Gastroesophageal sphincter (tissue), 4 donors: ENCODE measurements at regions not wholly inside any gene's neighbourhood (a gene's known extent, or its start where the extent isn't known, plus 50 kb on each side); places are given as distances from the start of the nearest gene placed in this dataset.

Experiments used
- ATAC-seq: fragments of 150-250 bp; one replicate; pipeline ENCODE4 v1.9.1; 2016; ENCODE audit warnings: mild to moderate bottlenecking, moderate library complexity
- H3K27ac ChIP-seq, 4 donors: fragments of 200-600 bp; sonication (generic) in 3 of 4; 1 replicate in 3 of 4; 2 replicates in 1 of 4; pipeline ENCODE4 v1.5.1; 2016 to 2019
- H3K27me3 ChIP-seq: fragments of 200-600 bp; sonication (generic); one replicate; pipeline ENCODE4 v1.5.1; 2019
- H3K36me3 ChIP-seq, 2 donors: fragments of 200-600 bp; sonication (generic); one replicate each; pipeline ENCODE4 v1.5.1; 2019; ENCODE audit warnings: control low read depth in 1 of 2
- H3K4me1 ChIP-seq, 3 donors: fragments of 200-600 bp; sonication (generic); 1 replicate in 2 of 3; 2 replicates in 1 of 3; pipeline ENCODE4 v1.5.1; 2016 to 2019; ENCODE audit warnings: control low read depth in 2 of 3
- H3K4me3 ChIP-seq, 2 donors: fragments of 200-600 bp; sonication (generic); one replicate each; pipeline ENCODE4 v1.5.1; 2019; ENCODE audit warnings: mild to moderate bottlenecking in 1 of 2, moderate library complexity in 1 of 2
- H3K9me3 ChIP-seq, 3 donors: fragments of 200-600 bp; sonication (generic); one replicate each; pipeline ENCODE4 v1.5.1; 2017 to 2019; ENCODE audit warnings: control low read depth in 2 of 3
- CTCF ChIP-seq, 4 experiments: fragments of 200-600 bp in 2 of 4; fragments of 450-650 bp in 2 of 4; sonication (generic) in 1 of 4; IDR thresholded peaks; one replicate each; pipeline ENCODE4 v1.5.1; 2017 to 2019; ENCODE audit warnings: antibody characterized with exemption in 4 of 4, mild to moderate bottlenecking in 2 of 4, moderate library complexity in 2 of 4
- EP300 ChIP-seq: sonication (generic); formaldehyde crosslinking; IDR thresholded peaks from one replicate; pipeline ENCODE4 v1.6.1; 2017; ENCODE audit warnings: antibody characterized with exemption, mild to moderate bottlenecking
- POLR2A ChIP-seq, 2 donors: fragments of 450-650 bp; IDR thresholded peaks; one replicate each; pipeline ENCODE4 v1.6.1; 2017; ENCODE audit warnings: antibody characterized with exemption in 2 of 2, mild to moderate bottlenecking in 2 of 2, moderate library complexity in 1 of 2
- POLR2AphosphoS5 ChIP-seq: sonication (generic); formaldehyde crosslinking; IDR thresholded peaks from one replicate; pipeline ENCODE4 v1.6.1; 2017; ENCODE audit warnings: antibody characterized with exemption
- WGBS, 2 donors: methylation state at CpG; one replicate each; pipeline ENCODE4 v1.1.5; 2018; ENCODE audit warnings: low coverage in 1 of 2; 5-methylcytosine and 5-hydroxymethylcytosine counted together

- 93 to 100% methylated on average over 1 to 3 of the region's 3 CpGs for WGBS, 2 donors
- H3K4me3 ChIP-seq = no peak overlapping the region
- H3K27me3 ChIP-seq = no peaks in the 10 kb centered on the region
- H3K36me3 ChIP-seq = no peaks in the 10 kb centered on the region
- no peak overlapping the region for H3K27ac ChIP-seq
- ATAC-seq = peak; percentile 6
- H3K4me1 ChIP-seq = no peaks in the 10 kb centered on the region
- TF ChIP-seq POLR2AphosphoS5 (no peak), POLR2A (IDR thresholded peaks at IDR 0.05) (no peak), EP300 (no peak), CTCF (IDR thresholded peaks at IDR 0.05) (no peak)
- H3K9me3 ChIP-seq = peaks cover 0 to 5% (median 0%) of the 10 kb centered on the region in 3 donors
Measured at GRCh38 chr5:74394528-74394915, 246.0 kb downstream of the ENC1 start.

- no peaks in the 10 kb centered on the region for H3K36me3 ChIP-seq
- H3K27ac ChIP-seq = no peak overlapping the region
- no peaks in the 10 kb centered on the region for H3K4me1 ChIP-seq
- ATAC-seq = no peak
- TF ChIP-seq EP300 (no peak), POLR2AphosphoS5 (no peak), POLR2A (IDR thresholded peaks at IDR 0.05) (no peak), CTCF (IDR thresholded peaks at IDR 0.05) (no peak)
- no peak overlapping the region for H3K4me3 ChIP-seq
- WGBS, 2 donors = 72 to 100% methylated on average over 2 of the region's 3 CpGs
- no peaks in the 10 kb centered on the region for H3K27me3 ChIP-seq
- H3K9me3 ChIP-seq = no peaks in the 10 kb centered on the region
Measured at GRCh38 chr5:74393943-74394342, 246.6 kb downstream of the ENC1 start.

- H3K27me3 ChIP-seq = no peaks in the 10 kb centered on the region
- no peak overlapping the region for H3K27ac ChIP-seq
- no peak for TF ChIP-seq POLR2A (IDR thresholded peaks at IDR 0.05)
- no peak for TF ChIP-seq EP300
- TF ChIP-seq POLR2AphosphoS5 = no peak
- no peak for TF ChIP-seq CTCF (IDR thresholded peaks at IDR 0.05)
- no peaks in the 10 kb centered on the region for H3K9me3 ChIP-seq
- no peak overlapping the region for H3K4me3 ChIP-seq
- WGBS, 2 donors = 71 to 83% methylated on average over 1 to 3 of the region's 3 CpGs
- H3K36me3 ChIP-seq = no peaks in the 10 kb centered on the region
- no peaks in the 10 kb centered on the region for H3K4me1 ChIP-seq
- ATAC-seq = no peak
Measured at GRCh38 chr5:74392711-74393351, 247.7 kb downstream of the ENC1 start.

- Histone ChIP-seq H3K4me1 (no peaks in the 10 kb centered on the region), H3K9me3 (no peaks in the 10 kb centered on the region), H3K36me3 (no peaks in the 10 kb centered on the region), H3K27ac (no peak overlapping the region), H3K27me3 (no peaks in the 10 kb centered on the region), H3K4me3 (no peak overlapping the region)
- ATAC-seq = no peak
- whole genome bisulfite sequencing, 2 donors = 83 to 90% methylated on average over 2 to 3 of the region's 3 CpGs
- TF ChIP-seq CTCF (IDR thresholded peaks at IDR 0.05) (no peak), POLR2A (IDR thresholded peaks at IDR 0.05) (no peak), EP300 (no peak), POLR2AphosphoS5 (no peak)
Measured at GRCh38 chr5:74391410-74391809, 249.1 kb downstream of the ENC1 start.

- no peaks in the 10 kb centered on the region for H3K9me3 ChIP-seq
Measured at GRCh38 chr5:74390822-74391221, 249.7 kb downstream of the ENC1 start.

More at GRCh38 chr5:74390822-74391221, 249.7 kb downstream of the ENC1 start:
- 91 to 94% methylated on average over 2 of the region's 2 CpGs for WGBS, 2 donors
- Histone ChIP-seq H3K27ac (no peak overlapping the region), H3K36me3 (no peaks in the 10 kb centered on the region), H3K27me3 (no peaks in the 10 kb centered on the region), H3K4me1 (no peaks in the 10 kb centered on the region), H3K4me3 (no peak overlapping the region)
- no peak for ATAC-seq
- TF ChIP-seq POLR2AphosphoS5 = no peak
- no peak for TF ChIP-seq CTCF (IDR thresholded peaks at IDR 0.05)
- no peak for TF ChIP-seq EP300
- TF ChIP-seq POLR2A (IDR thresholded peaks at IDR 0.05) = no peak
